HFFc6 (cell line): ENCODE measurements at regions not wholly inside any gene's neighbourhood (a gene's known extent, or its start where the extent isn't known, plus 50 kb on each side); places are given as distances from the start of the nearest gene placed in this dataset.

ENCODE experiments used
- DNase-seq: peaks from one replicate; pipeline ENCODE4 v3.0.0-alpha.2; 2018
- H3K27ac Mint-ChIP-seq: 2 replicates; pipeline ENCODE4 v1.8.0; 2020; ENCODE audit warnings: mild to moderate bottlenecking, mixed read lengths
- H3K27me3 Mint-ChIP-seq: 2 replicates; pipeline ENCODE4 v1.8.0; 2021; ENCODE audit warnings: mild to moderate bottlenecking, moderate library complexity, mixed read lengths; ENCODE audit not compliant: insufficient read depth
- H3K36me3 Mint-ChIP-seq: 2 replicates; pipeline ENCODE4 v1.8.0; 2021; ENCODE audit warnings: low read depth, mixed read lengths
- H3K4me1 Mint-ChIP-seq: 2 replicates; pipeline ENCODE4 v1.8.0; 2020; ENCODE audit warnings: low read depth, mixed read lengths
- H3K4me3 Mint-ChIP-seq: 2 replicates; pipeline ENCODE4 v1.8.0; 2020; ENCODE audit warnings: mild to moderate bottlenecking, moderate library complexity, mixed read lengths
- H3K9me3 Mint-ChIP-seq: 2 replicates; pipeline ENCODE4 v1.8.0; 2020; ENCODE audit warnings: mild to moderate bottlenecking, mixed read lengths
- TF ChIP-seq, protein P1 (sequence below): fragments of 200-600 bp; sonication (generic); IDR thresholded peaks from 2 replicates; pipeline ENCODE4 v1.5.0; 2021; ENCODE audit warnings: antibody characterized with exemption, mild to moderate bottlenecking

DNA sequence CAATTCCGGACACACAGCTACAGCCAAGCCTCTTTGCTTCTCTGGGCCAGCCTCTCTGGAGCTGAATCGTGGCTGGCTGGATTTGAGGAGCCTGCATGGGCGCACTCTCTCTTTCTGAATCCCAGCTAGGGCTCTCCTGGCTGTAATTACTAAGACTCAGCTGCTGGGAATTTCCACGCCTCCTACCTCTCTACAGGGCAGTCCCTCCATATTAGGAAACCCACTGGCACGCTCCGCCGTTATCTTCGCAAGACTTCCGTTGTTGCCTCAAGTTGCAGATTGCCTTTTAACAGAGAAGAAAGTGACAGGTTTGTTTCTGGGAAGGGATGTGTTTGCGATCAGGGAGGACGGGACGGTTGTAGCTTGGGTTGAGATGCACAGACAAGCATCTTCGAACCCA lies 188.4 kb upstream of the NLRP1 start:
- H3K4me1 Mint-ChIP-seq = peaks cover 26% of the 10 kb centered on the region
- TF ChIP-seq, protein P1, sequence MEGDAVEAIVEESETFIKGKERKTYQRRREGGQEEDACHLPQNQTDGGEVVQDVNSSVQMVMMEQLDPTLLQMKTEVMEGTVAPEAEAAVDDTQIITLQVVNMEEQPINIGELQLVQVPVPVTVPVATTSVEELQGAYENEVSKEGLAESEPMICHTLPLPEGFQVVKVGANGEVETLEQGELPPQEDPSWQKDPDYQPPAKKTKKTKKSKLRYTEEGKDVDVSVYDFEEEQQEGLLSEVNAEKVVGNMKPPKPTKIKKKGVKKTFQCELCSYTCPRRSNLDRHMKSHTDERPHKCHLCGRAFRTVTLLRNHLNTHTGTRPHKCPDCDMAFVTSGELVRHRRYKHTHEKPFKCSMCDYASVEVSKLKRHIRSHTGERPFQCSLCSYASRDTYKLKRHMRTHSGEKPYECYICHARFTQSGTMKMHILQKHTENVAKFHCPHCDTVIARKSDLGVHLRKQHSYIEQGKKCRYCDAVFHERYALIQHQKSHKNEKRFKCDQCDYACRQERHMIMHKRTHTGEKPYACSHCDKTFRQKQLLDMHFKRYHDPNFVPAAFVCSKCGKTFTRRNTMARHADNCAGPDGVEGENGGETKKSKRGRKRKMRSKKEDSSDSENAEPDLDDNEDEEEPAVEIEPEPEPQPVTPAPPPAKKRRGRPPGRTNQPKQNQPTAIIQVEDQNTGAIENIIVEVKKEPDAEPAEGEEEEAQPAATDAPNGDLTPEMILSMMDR = no peak
- no peak for DNase-seq
- H3K27me3 Mint-ChIP-seq = peaks cover 41% of the 10 kb centered on the region
- H3K36me3 Mint-ChIP-seq = no peaks in the 10 kb centered on the region
- no peak overlapping the region for H3K27ac Mint-ChIP-seq
- H3K9me3 Mint-ChIP-seq = no peaks in the 10 kb centered on the region
- H3K4me3 Mint-ChIP-seq = no peak overlapping the region

DNA sequence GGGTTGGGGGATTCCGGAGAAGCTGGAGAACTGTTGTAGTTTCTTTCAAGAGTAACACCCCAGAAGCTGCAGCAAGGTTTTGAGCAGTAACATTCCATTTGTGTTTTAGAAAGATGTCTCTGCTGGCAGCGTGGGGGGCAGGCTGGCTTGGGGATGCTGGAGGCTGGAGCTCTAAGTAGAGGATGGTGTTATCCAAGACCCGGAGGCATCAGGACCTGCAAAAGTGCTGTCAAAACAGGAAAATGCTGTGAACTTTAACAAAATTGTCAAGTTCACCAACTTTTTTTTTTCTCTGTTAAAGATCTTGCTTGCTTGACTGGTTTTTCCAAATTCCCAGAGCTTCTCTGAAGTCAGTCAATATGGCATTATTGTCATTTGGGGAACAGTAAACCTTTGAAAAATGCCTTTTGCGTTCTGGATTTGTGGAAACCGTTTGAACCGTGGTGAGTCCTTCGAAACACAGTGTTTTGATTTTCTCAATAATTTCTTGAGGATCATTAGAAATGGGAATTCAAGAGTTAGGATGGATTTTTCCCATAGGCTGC lies 189.6 kb upstream of the NLRP1 start:
- Mint-ChIP-seq H3K9me3 (no peaks in the 10 kb centered on the region), H3K27ac (no peak overlapping the region), H3K4me3 (no peak overlapping the region), H3K27me3 (peaks cover 32% of the 10 kb centered on the region), H3K36me3 (no peaks in the 10 kb centered on the region), H3K4me1 (peaks cover 26% of the 10 kb centered on the region)
- TF ChIP-seq, protein P1 = no peak
- DNase-seq = no peak

GRCh38 chr17:5775098-5775497 lies 190.8 kb upstream of the NLRP1 start:
- Mint-ChIP-seq H3K36me3 (no peaks in the 10 kb centered on the region), H3K4me1 (peaks cover 35% of the 10 kb centered on the region), H3K4me3 (no peak overlapping the region), H3K27me3 (peaks cover 29% of the 10 kb centered on the region), H3K27ac (no peak overlapping the region), H3K9me3 (no peaks in the 10 kb centered on the region)
- no peak for DNase-seq
- TF ChIP-seq, protein P1 = no peak

- peaks cover 5% of the 10 kb centered on the region for H3K27me3 Mint-ChIP-seq
- no peak overlapping the region for H3K4me3 Mint-ChIP-seq
- peaks cover 10% of the 10 kb centered on the region for H3K9me3 Mint-ChIP-seq
- H3K27ac Mint-ChIP-seq = peak overlapping the region; percentile 17
- H3K36me3 Mint-ChIP-seq = peaks cover 14% of the 10 kb centered on the region
- DNase-seq = peak; percentile 65
- TF ChIP-seq, protein P1 = peak; percentile 49
- peaks cover 58% of the 10 kb centered on the region for H3K4me1 Mint-ChIP-seq
These were observed 196.2 kb upstream of the NLRP1 start for GRCh38 chr17:5780476-5780875.

GRCh38 chr17:5781236-5781927 lies 197.1 kb upstream of the NLRP1 start:
- H3K36me3 Mint-ChIP-seq = peaks cover 14% of the 10 kb centered on the region
- peaks cover 58% of the 10 kb centered on the region for H3K4me1 Mint-ChIP-seq
- no peak overlapping the region for H3K4me3 Mint-ChIP-seq
- TF ChIP-seq, protein P1 = no peak
- peaks cover 5% of the 10 kb centered on the region for H3K27me3 Mint-ChIP-seq
- H3K27ac Mint-ChIP-seq = no peak overlapping the region
- DNase-seq = no peak
- H3K9me3 Mint-ChIP-seq = peaks cover 10% of the 10 kb centered on the region
